T-helper 1 cell treated with Interleukin-12 subunit alpha and Interleukin-12 subunit beta and Interleukin-4 antibody, amounts not matched to agents 30 μg/mL and 1 μg/mL, for 36 hours (primary cell): ENCODE measurements at regions not wholly inside any gene's neighbourhood (a gene's known extent, or its start where the extent isn't known, plus 50 kb on each side); places are given as distances from the start of the nearest gene placed in this dataset.
"Not testable (repeated sequence)": the region's sequence is repeated elsewhere in the genome, so short reads cannot be mapped to it uniquely, and the experiment has no call there.

Experiments used
- H3K27ac Mint-ChIP-seq: one replicate; pipeline ENCODE4 v1.8.0; 2021; ENCODE audit warnings: mild to moderate bottlenecking, mixed read lengths
- H3K27me3 Mint-ChIP-seq: one replicate; pipeline ENCODE4 v1.8.0; 2021; ENCODE audit warnings: low read depth, mixed read lengths
- H3K36me3 Mint-ChIP-seq: one replicate; pipeline ENCODE4 v1.8.0; 2021; ENCODE audit warnings: low read depth, mixed read lengths
- H3K4me1 Mint-ChIP-seq: one replicate; pipeline ENCODE4 v1.8.0; 2021; ENCODE audit warnings: low read depth, mixed read lengths
- H3K4me3 Mint-ChIP-seq: one replicate; pipeline ENCODE4 v1.8.0; 2021; ENCODE audit warnings: mild to moderate bottlenecking, moderate library complexity, mixed read lengths
- H3K9me3 Mint-ChIP-seq: one replicate; pipeline ENCODE4 v1.8.0; 2021; ENCODE audit warnings: mixed read lengths

DNA sequence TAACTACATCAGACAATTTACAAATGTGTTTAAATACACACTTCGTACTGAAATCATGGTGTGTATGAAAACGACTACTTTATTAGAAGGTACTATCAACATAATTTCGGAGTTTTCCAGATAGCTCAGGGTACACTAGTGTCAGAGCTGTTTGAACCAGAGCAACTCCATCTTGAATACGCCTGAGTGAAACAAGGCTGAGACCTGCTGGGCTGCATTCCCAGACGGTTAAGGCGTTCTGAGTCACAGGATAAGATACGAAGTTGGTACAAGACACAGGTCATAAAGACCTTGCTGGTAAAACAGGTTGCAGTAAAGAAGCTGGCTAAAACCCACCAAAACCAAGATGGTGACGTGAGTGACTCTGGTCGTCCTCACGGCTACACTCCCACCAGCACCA, 167.6 kb downstream of the THBS2 start:
- Mint-ChIP-seq H3K36me3 (no peaks in the 10 kb centered on the region), H3K4me3 (no peak overlapping the region), H3K4me1 (no peaks in the 10 kb centered on the region), H3K9me3 (peaks cover 25% of the 10 kb centered on the region), H3K27me3 (no peaks in the 10 kb centered on the region), H3K27ac (no peak overlapping the region)

DNA sequence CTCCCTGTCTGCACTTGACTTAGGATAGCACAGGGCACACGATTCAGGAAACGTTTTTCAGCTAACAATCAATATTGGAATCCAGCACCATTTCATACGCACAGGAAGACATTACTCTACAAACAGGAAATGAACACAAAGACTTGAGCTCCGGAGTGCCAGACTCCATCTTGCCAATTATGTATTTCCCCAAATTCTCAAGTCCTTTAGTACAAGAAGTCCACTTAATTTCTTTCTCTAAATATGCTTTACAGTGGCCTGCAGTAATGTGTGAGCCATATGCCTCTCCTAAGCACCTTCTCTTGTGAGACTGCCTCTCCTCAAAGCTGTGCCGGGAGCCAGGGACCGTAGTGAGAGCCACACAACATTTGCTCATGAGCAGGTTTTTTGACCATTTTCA, 168.2 kb downstream of the THBS2 start:
- H3K4me3 Mint-ChIP-seq = no peak overlapping the region

DNA sequence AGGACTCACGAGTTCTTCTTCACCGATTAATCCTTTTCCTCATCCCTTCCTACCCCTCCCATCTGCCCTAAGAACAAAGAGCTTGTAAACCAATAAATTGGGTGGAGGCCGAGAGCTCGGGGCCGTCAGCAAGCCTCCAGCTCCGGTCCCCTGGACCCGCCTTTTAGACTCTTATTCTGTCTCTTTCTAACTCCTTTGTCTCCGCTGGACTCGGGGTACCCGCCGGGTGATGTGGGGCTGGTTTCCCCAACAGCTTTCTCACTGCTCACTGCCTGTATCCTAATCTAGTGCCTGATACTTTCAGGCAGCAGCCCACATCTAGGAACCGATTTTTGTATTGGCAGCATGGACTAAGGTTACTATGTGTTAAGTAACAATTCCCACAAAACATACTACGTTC, 169.1 kb downstream of the THBS2 start:
- H3K4me3 Mint-ChIP-seq, H3K27ac Mint-ChIP-seq, H3K36me3 Mint-ChIP-seq, H3K27me3 Mint-ChIP-seq, H3K4me1 Mint-ChIP-seq: not testable (repeated sequence)
- peaks cover 18% of the 10 kb centered on the region for H3K9me3 Mint-ChIP-seq

More for the DNA sequence above, 168.2 kb downstream of the THBS2 start:
- Mint-ChIP-seq H3K27me3 (no peaks in the 10 kb centered on the region), H3K27ac (no peak overlapping the region), H3K36me3 (no peaks in the 10 kb centered on the region), H3K4me1 (no peaks in the 10 kb centered on the region), H3K9me3 (peaks cover 25% of the 10 kb centered on the region)

GRCh38 chr6:169084067-169084466, 169.6 kb downstream of the THBS2 start:
- Mint-ChIP-seq H3K4me1 (no peaks in the 10 kb centered on the region), H3K36me3 (no peaks in the 10 kb centered on the region), H3K27me3 (no peaks in the 10 kb centered on the region), H3K9me3 (peaks cover 16% of the 10 kb centered on the region), H3K4me3 (no peak overlapping the region), H3K27ac (no peak overlapping the region)

GRCh38 chr6:169083508-169083874, 170.2 kb downstream of the THBS2 start:
- Mint-ChIP-seq H3K36me3 (no peaks in the 10 kb centered on the region), H3K27me3 (no peaks in the 10 kb centered on the region), H3K4me1 (no peaks in the 10 kb centered on the region), H3K9me3 (peaks cover 13% of the 10 kb centered on the region), H3K27ac (no peak overlapping the region), H3K4me3 (no peak overlapping the region)

DNA sequence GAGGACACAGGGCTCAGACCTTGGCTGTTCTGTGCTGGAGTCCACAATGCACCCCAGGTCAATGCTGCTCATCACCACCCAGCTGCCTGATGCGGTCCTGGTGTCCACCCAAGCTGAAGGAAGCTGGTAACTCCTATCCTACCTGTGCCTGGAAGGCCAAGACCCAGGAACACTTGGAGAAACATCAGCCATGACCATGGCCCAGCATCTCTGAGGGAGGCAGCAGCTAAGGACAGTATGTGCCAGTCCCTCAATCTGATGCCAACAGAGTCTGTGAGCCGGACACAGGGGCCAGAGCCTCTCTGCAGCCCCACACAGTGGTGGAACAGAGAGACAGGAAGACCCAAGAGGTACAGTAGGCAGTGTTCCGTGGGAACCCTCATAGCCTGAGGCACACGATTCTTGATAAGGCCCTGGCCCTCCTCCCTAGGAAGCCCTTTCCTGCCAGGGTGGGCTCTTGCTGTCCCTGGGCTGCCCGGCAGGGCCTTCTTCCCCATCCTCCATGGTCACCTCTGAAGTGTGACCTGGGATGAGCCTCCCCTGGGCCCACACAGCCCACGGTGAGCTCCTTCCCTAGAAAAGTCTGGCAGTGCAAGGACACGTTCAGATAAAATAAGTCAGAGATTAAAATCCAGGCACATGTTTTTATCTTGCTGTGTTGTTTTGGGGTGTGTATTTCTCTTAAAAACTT, 170.7 kb downstream of the THBS2 start:
- no peak overlapping the region for H3K4me3 Mint-ChIP-seq
- no peaks in the 10 kb centered on the region for H3K27me3 Mint-ChIP-seq
- H3K36me3 Mint-ChIP-seq = no peaks in the 10 kb centered on the region
- H3K9me3 Mint-ChIP-seq = peaks cover 13% of the 10 kb centered on the region
- no peaks in the 10 kb centered on the region for H3K4me1 Mint-ChIP-seq
- H3K27ac Mint-ChIP-seq = no peak overlapping the region

GRCh38 chr6:169082093-169082492, 171.6 kb downstream of the THBS2 start:
- Mint-ChIP-seq H3K27me3 (no peaks in the 10 kb centered on the region), H3K9me3 (peaks cover 13% of the 10 kb centered on the region), H3K27ac (no peak overlapping the region), H3K36me3 (no peaks in the 10 kb centered on the region), H3K4me1 (no peaks in the 10 kb centered on the region), H3K4me3 (no peak overlapping the region)

DNA sequence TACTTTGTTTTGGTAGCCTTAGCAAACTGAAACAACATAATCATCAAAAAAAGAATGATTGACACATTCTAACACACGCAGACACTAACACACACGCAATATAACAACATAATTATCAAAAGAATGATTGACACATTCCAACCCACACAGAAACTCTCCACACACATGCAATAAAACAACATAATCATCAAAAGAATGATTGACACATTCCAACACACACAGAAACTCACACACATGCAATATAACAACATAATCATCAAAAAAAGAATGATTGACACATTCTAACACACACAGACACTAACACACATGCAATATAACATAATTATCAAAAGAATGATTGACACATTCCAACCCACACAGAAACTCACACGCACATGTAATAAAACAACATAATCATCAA, 172.4 kb downstream of the THBS2 start:
- no peak overlapping the region for H3K27ac Mint-ChIP-seq
- H3K4me1 Mint-ChIP-seq = no peaks in the 10 kb centered on the region
- H3K9me3 Mint-ChIP-seq = peaks cover 13% of the 10 kb centered on the region
- H3K36me3 Mint-ChIP-seq = no peaks in the 10 kb centered on the region
- H3K27me3 Mint-ChIP-seq = no peaks in the 10 kb centered on the region
- no peak overlapping the region for H3K4me3 Mint-ChIP-seq

DNA sequence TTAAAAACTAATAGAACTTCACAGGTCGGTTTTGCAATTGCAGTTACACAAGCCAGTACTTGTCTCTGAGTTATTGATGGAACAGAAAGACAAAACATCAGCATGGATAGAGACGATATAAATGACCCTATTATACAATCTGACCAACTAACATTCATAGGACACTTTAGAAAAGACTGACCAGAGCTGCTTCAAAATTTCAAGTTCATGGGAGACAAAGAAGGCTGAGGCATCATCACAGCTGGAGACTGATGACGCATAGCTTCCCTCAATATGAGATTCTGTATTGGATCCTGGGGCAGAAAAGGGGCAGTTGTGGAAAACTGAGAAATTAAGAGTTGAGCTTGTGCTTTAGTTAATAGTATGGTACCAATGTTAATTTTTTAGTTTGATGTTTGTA, 174.0 kb downstream of the THBS2 start:
- Mint-ChIP-seq H3K9me3 (peaks cover 5% of the 10 kb centered on the region), H3K4me1 (no peaks in the 10 kb centered on the region), H3K27me3 (no peaks in the 10 kb centered on the region), H3K4me3 (no peak overlapping the region), H3K36me3 (no peaks in the 10 kb centered on the region), H3K27ac (no peak overlapping the region)

DNA sequence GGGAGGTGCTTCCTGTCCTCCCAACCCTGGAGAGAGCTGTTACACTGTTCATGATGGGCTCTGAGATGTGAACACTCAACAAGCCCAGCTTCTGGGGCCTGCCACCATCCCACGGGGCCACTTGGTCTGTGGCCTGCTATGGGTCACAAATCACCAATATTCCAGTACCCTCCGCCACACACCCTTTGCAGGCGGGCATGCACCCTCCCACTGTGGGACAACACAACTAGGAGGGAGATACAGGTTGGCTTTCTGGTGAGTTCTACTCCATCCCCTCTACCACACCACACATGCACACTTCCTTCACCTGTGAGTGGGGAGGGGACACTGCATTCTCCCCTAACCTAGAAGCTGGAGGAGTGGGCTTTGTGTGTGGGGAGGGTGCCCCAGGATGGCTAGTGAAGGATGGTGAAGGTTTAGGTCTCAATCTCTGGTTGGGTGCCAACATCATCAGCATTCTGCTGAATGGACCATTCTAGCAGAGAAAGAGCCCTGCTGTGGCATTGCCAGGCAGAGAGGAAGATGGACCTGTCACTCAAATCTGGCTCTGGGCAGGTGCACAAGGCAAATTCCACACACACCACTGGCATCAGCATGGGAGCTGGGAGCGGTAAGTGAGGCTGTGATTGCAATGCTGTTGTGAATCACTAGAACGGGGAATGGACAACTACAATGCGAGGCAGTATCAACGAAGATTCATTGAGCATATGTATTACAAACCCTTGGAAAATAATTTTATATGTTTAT, 175.1 kb downstream of the THBS2 start:
- Mint-ChIP-seq H3K27me3 (no peaks in the 10 kb centered on the region), H3K4me3 (no peak overlapping the region), H3K36me3 (no peaks in the 10 kb centered on the region), H3K27ac (no peak overlapping the region), H3K9me3 (no peaks in the 10 kb centered on the region), H3K4me1 (no peaks in the 10 kb centered on the region)

GRCh38 chr6:169075915-169076654, 177.6 kb downstream of the THBS2 start:
- no peaks in the 10 kb centered on the region for H3K27me3 Mint-ChIP-seq
- no peak overlapping the region for H3K4me3 Mint-ChIP-seq
- no peaks in the 10 kb centered on the region for H3K4me1 Mint-ChIP-seq
- no peaks in the 10 kb centered on the region for H3K36me3 Mint-ChIP-seq
- no peak overlapping the region for H3K27ac Mint-ChIP-seq
- no peaks in the 10 kb centered on the region for H3K9me3 Mint-ChIP-seq

GRCh38 chr6:169075211-169075914, 178.3 kb downstream of the THBS2 start:
- Mint-ChIP-seq H3K27ac (no peak overlapping the region), H3K9me3 (no peaks in the 10 kb centered on the region)

DNA sequence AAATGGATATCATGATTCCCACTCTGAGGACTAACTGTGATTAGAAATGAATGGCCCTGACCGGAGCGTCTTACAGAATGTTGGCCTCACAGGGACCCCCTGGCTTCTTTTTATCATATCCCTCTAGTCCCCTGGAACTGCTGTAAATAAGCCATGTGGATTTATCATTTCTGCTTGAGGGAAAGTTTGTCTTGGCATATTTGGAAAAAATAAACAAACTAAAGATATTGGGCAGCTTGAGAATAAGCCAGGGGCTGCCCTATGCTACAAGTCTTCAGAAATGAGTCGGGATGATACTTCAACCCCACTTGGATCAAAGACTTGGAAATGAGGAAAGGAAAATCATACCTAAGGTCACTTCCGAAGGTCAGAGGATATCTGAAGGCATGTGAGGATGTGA, 179.1 kb downstream of the THBS2 start:
- no peak overlapping the region for H3K4me3 Mint-ChIP-seq
- no peaks in the 10 kb centered on the region for H3K9me3 Mint-ChIP-seq
- no peaks in the 10 kb centered on the region for H3K4me1 Mint-ChIP-seq
- H3K27me3 Mint-ChIP-seq = no peaks in the 10 kb centered on the region
- H3K36me3 Mint-ChIP-seq = no peaks in the 10 kb centered on the region
- no peak overlapping the region for H3K27ac Mint-ChIP-seq

More at GRCh38 chr6:169075211-169075914, 178.3 kb downstream of the THBS2 start:
- H3K4me3 Mint-ChIP-seq = no peak overlapping the region
- no peaks in the 10 kb centered on the region for H3K4me1 Mint-ChIP-seq
- H3K27me3 Mint-ChIP-seq = no peaks in the 10 kb centered on the region
- no peaks in the 10 kb centered on the region for H3K36me3 Mint-ChIP-seq

- no peaks in the 10 kb centered on the region for H3K4me1 Mint-ChIP-seq
- no peaks in the 10 kb centered on the region for H3K27me3 Mint-ChIP-seq
- H3K4me3 Mint-ChIP-seq = no peak overlapping the region
- H3K9me3 Mint-ChIP-seq = no peaks in the 10 kb centered on the region
- no peaks in the 10 kb centered on the region for H3K36me3 Mint-ChIP-seq
- no peak overlapping the region for H3K27ac Mint-ChIP-seq
Measured at GRCh38 chr6:169073311-169073710, 180.3 kb downstream of the THBS2 start.
